RCC 7860 (cell line): ENCODE measurements at regions not wholly inside any gene's neighbourhood (a gene's known extent, or its start where the extent isn't known, plus 50 kb on each side); places are given as distances from the start of the nearest gene placed in this dataset.
"Not testable (repeated sequence)": the region's sequence is repeated elsewhere in the genome, so short reads cannot be mapped to it uniquely, and the experiment has no call there.

Experiments
- DNase-seq: peaks from one replicate; pipeline ENCODE4 v3.0.0-alpha.2; 2015; ENCODE audit warnings: low spot score
- FAIRE-seq: peaks from 2 replicates; lab custom pipeline; 2012; peaks lifted over from hg19 to GRCh38; lab: Jason Lieb, UNC

DNA sequence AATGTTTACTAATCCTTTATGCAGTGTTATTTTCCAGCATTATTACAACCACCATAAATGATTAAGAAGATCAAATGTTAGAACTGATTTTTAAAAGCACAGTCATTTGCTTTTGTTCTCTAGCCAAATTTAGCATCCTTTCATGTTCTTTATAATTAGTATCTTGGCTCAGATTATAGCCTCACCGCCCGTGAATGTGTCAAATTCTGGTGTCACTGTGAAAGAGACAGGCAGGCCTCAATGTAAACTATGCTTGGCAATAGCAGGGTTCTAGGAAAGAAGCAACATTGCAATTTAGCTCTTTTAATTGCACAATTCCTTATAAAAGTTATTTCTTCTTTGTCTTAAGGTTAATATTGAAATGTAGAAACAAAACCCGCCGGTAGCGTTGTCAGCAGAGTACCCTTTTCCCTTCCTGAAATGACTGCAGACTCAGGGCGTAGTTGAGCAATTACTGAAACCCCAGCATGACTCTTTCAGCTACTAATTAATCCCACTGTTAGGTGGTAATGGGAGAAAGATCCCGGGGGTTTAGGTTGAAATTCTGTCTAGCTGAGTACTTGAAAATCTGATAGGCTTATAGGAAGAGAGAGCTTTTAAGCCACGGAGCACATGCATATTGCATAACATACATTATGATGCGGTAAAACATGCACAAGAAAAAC, 1600.5 kb upstream of the SEL1L start:
- FAIRE-seq (no peak), DNase-seq (no peak)

- DNase-seq (no peak), FAIRE-seq (no peak)
These were observed 1607.1 kb upstream of the SEL1L start for GRCh38 chr14:83140756-83141155.

DNA sequence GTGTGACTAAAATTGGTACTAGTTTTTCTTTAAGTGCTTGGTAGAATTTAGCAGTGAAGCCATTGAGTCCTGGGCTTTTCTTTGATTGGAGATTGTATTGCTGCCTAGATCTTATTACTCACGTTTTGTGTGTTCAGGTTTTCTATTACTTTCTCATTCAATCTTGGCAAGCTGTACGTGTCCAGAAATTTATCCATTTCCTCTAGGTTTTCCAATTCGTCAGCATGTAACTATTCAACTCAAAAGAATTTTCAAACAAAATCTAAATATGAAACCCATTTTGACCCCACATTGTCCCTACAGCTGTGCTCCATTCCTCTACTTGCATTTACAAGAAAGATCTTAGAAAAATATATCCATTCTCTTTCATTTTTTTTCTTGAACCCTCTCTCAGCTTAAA, 1613.4 kb upstream of the SEL1L start:
- FAIRE-seq: no peak
- DNase-seq: no peak

- DNase-seq (no peak), FAIRE-seq (no peak)
These were observed 1617.9 kb upstream of the SEL1L start for GRCh38 chr14:83151571-83151970.

DNA sequence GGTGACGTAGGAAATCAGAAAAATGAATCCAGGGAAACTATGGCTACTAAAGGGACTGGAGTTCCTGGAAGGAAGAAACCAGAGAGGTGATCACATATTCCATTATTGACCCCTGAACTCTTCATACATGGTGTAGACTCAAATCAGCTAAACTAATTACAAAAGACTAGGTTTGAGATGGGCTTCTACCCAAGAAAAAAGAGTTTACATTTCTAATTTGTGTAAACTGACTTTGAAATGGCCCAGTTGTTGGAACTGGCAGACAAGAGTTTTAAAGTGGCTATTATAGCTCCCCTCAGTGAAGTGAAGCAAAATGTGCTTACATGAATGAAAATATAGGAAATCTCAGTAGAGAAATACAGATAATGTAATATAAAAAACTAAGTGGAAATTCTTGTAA, 1619.4 kb upstream of the SEL1L start:
- FAIRE-seq (no peak), DNase-seq (no peak)

- DNase-seq (no peak), FAIRE-seq (no peak)
These were observed 1628.8 kb upstream of the SEL1L start for GRCh38 chr14:83162361-83162929.

DNA sequence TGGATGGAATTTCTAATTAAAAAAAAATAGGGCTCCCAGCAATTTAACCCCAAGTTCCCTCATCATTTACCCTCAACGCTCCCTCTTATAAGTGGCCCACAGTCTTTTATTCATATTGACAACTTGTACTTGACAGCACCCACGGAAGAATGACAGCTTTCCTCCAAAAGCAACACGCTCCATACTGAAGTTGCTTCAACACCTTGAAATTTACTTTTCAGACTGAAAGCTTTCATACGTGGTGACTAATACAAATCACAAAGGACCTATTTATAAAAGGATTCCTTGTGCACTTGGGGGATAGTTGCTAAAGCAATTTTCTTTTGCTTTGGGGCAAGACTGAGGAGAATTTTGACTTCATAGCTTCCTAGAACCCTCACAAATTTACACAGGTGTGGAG, 1629.4 kb upstream of the SEL1L start:
- FAIRE-seq (no peak), DNase-seq (no peak)

- peak; percentile 27 for FAIRE-seq
These were observed 1630.4 kb upstream of the SEL1L start for GRCh38 chr14:83164016-83164415.

DNA sequence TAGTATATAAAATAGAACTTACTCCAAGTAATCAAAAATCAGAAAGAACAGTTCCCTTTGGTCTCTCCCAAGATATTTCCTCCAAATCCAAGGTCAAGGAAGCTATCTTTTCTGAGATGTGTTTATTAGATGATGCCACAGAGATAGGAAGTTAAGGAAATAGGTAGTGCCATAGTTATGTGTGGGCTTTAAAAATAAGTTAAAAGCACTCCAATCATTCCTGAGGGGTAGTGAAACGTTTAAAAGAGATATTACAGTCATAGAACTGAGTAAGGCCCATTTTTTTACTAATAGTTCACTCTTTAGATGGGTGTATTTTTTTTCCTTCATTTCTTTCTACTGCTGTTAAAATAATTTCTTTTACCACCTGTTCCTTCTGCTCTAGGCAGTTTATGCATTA, 1630.9 kb upstream of the SEL1L start:
- FAIRE-seq: no peak
- DNase-seq: peak; percentile 54

More at GRCh38 chr14:83164016-83164415, 1630.4 kb upstream of the SEL1L start:
- DNase-seq: peak; percentile 75

DNA sequence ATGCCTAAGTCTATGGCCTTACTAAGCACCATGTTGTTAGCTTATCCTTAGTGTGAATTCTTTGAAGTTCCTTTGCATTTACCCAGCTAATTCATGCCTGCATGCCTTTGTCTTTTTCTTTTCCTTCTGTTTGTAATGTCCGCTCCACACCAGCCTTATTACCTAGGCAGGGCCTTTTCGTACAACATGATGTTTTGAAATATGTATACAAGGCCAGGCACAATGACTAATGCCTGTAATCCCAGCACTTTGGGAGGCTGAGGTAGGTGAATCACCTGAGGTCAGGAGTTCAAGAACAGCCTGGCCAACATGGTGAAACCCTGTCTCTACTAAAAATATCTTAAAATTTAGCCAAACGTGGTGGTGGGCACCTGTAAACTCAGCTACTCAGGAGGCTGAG, 1636.5 kb upstream of the SEL1L start:
- no peak for FAIRE-seq
- DNase-seq: no peak

- DNase-seq (no peak), FAIRE-seq (no peak)
These were observed 1638.1 kb upstream of the SEL1L start for GRCh38 chr14:83171761-83172160.

DNA sequence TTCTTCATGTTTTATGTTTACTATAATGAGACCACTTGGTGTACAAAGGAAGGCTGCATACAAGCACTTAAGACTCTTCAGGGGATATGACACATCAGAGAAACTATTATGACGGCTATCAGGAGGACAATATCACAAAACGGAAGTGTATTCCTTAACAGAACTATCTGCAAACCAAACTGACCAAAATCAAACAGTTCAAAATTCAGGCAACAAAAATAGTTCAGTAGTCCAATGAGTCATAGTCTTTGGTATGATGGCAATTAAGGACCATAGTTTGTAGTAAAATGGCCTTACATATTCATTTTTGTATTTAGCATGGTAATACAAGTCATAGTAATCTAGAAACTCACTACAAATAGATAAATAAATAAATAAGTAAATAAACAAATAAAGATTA, 1638.7 kb upstream of the SEL1L start:
- DNase-seq: peak; percentile 3
- no peak for FAIRE-seq

GRCh38 chr14:83173687-83174086, 1640.0 kb upstream of the SEL1L start:
- FAIRE-seq: no peak
- no peak for DNase-seq

- FAIRE-seq: no peak
- no peak for DNase-seq
These were observed 1650.9 kb upstream of the SEL1L start for GRCh38 chr14:83184531-83184930.

GRCh38 chr14:83188311-83188710, 1654.7 kb upstream of the SEL1L start:
- FAIRE-seq, DNase-seq: not testable (repeated sequence)

GRCh38 chr14:83196236-83196635, 1662.6 kb upstream of the SEL1L start:
- FAIRE-seq: no peak
- DNase-seq: no peak

DNA sequence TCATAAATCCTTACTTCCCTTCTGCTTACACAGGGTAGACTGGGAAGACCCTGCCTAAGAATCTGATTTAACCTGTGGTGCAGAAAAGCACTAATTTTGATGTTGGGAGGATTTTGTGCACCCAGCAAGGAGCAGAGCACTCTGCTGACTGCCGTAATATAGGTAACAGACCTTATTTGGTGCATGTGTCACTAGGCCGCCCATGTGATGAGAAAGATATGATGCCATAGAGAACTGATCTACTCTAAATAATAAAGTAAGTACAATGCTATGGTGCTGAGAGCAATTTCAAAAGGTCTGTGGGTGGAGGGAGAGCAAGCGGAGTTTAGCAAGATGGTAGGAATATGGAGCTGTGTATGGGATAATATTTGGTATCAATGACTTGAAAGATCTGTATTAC, 1663.6 kb upstream of the SEL1L start:
- no peak for FAIRE-seq

GRCh38 chr14:83207550-83207949, 1673.9 kb upstream of the SEL1L start:
- FAIRE-seq: no peak
- DNase-seq: no peak

More for the DNA sequence above, 1663.6 kb upstream of the SEL1L start:
- DNase-seq: no peak

DNA sequence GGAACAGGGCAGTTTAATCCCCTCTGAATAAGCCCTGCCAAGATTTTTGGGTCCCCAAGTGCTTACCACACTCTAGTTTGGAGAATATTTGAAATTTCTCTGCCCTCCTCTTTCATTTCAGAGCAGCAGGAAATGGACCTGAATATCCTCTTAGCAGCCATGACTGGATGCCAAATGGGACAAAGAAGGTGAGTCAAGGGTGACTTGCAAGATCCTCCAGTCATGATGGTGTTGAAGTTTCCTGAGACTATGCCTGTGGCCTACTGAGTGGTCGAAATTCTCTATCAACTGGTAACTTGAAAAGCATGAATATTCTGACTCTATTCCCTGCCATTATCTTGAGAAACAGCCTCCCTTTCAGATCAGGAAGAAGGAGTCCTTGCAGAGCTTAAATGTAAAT, 1674.7 kb upstream of the SEL1L start:
- FAIRE-seq (no peak), DNase-seq (no peak)

GRCh38 chr14:83217492-83217891, 1683.8 kb upstream of the SEL1L start:
- no peak for DNase-seq
- no peak for FAIRE-seq

- FAIRE-seq: no peak
These were observed 1714.4 kb upstream of the SEL1L start for GRCh38 chr14:83247924-83248639.

GRCh38 chr14:83251402-83251801, 1717.7 kb upstream of the SEL1L start:
- FAIRE-seq: no peak
- no peak for DNase-seq

More at GRCh38 chr14:83247924-83248639, 1714.4 kb upstream of the SEL1L start:
- no peak for DNase-seq
